Astrocyte (in vitro differentiated cells and primary cell): ENCODE measurements at regions not wholly inside any gene's neighbourhood (a gene's known extent, or its start where the extent isn't known, plus 50 kb on each side); places are given as distances from the start of the nearest gene placed in this dataset.

Experiments used
- CTCF ChIP-seq: IDR thresholded peaks from 2 replicates; pipeline ENCODE4 v1.5.1; 2011; ENCODE audit warnings: low read depth, mild to moderate bottlenecking, inconsistent platforms, low read length, moderate library complexity; ENCODE audit not compliant: insufficient read depth
- EZH2 ChIP-seq: IDR thresholded peaks from 2 replicates; pipeline ENCODE4 v1.6.1; 2012; ENCODE audit warnings: mild to moderate bottlenecking, low read length, inconsistent platforms; ENCODE audit not compliant: insufficient read depth

DNA sequence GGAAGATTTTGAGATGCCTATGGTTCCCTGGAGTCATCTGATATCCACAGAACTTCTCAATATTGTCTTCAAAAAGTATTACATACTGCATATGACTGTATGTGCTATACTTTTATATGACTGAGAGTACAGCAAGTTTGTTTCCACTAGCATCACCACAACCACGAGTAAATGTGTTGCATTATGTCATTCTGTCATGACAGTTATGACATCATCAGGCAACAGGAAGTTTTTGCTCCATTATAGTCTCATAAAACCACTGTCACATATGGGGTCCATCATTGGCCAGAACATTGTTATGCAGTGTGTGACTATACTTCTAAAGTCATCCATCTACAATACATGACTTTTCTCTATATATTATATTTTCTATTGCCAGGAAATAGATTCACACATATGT lies 831.7 kb downstream of the SEMA5A start:
- TF ChIP-seq CTCF (no peak), EZH2 (no peak)
